ENCODE measurements at regions not wholly inside any gene's neighbourhood (a gene's known extent, or its start where the extent isn't known, plus 50 kb on each side); places are given as distances from the start of the nearest gene placed in this dataset.

- intact Hi-C loops (cut with DNase I): no loop called here
- H3K4me3 ChIP-seq: no peak overlapping the region
- no peak overlapping the region for H3K27ac ChIP-seq
- no peaks in the 10 kb centered on the region for H3K36me3 ChIP-seq
- TF ChIP-seq, protein P1, sequence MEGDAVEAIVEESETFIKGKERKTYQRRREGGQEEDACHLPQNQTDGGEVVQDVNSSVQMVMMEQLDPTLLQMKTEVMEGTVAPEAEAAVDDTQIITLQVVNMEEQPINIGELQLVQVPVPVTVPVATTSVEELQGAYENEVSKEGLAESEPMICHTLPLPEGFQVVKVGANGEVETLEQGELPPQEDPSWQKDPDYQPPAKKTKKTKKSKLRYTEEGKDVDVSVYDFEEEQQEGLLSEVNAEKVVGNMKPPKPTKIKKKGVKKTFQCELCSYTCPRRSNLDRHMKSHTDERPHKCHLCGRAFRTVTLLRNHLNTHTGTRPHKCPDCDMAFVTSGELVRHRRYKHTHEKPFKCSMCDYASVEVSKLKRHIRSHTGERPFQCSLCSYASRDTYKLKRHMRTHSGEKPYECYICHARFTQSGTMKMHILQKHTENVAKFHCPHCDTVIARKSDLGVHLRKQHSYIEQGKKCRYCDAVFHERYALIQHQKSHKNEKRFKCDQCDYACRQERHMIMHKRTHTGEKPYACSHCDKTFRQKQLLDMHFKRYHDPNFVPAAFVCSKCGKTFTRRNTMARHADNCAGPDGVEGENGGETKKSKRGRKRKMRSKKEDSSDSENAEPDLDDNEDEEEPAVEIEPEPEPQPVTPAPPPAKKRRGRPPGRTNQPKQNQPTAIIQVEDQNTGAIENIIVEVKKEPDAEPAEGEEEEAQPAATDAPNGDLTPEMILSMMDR (IDR thresholded peaks at IDR 0.05): no peak
- TF ChIP-seq POLR2A (IDR thresholded peaks at IDR 0.05): no peak
- no peaks in the 10 kb centered on the region for H3K27me3 ChIP-seq
- WGBS (ENCODE audit: insufficient coverage, low coverage, low lambda C conversion rate, missing lambda C conversion rate): 32% methylated on average over 3 of the region's 3 CpGs
- no peaks in the 10 kb centered on the region for H3K4me1 ChIP-seq
- DNase-seq: no peak
- H3K9me3 ChIP-seq: no peaks in the 10 kb centered on the region
- ATAC-seq: no peak
Measured at GRCh38 chr13:107845911-107846310, 369.4 kb downstream of the LIG4 start.

DNA sequence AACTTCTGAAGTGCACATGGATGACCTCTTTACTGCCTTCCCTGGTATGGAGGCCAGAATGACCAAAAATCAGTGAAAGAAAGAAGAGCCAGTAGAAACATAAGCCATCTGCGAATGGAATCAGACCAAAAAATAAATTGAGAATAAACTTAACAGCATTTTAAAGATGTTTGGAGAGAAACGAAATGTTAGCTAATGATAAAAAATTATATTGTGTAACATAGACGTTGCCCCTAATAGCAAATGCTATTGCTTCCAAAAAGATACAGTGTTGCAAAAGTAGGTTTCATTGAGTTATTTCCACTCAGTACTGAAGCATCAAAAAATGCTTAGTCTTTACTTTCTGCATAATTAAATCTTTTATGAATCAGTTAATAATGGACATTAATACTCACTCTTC lies 371.7 kb downstream of the LIG4 start:
- H3K36me3 ChIP-seq: no peaks in the 10 kb centered on the region
- DNase-seq (no peak), ATAC-seq (no peak)
- H3K27me3 ChIP-seq: no peaks in the 10 kb centered on the region
- TF ChIP-seq, protein P1 (IDR thresholded peaks at IDR 0.05): no peak
- no peak for TF ChIP-seq POLR2A (IDR thresholded peaks at IDR 0.05)
- no peak overlapping the region for H3K27ac ChIP-seq
- no peak overlapping the region for H3K4me3 ChIP-seq
- 25% methylated on average over 3 of the region's 3 CpGs for WGBS (ENCODE audit: insufficient coverage, low coverage, low lambda C conversion rate, missing lambda C conversion rate)
- no peaks in the 10 kb centered on the region for H3K4me1 ChIP-seq
- no peaks in the 10 kb centered on the region for H3K9me3 ChIP-seq
- intact Hi-C loops (cut with DNase I): no loop called here

- no peak overlapping the region for H3K4me3 ChIP-seq
- WGBS (ENCODE audit: insufficient coverage, low coverage, low lambda C conversion rate, missing lambda C conversion rate): 48% methylated on average over 4 of the region's 4 CpGs
- intact Hi-C loops (cut with DNase I): no loop called here
- DNase-seq (no peak), ATAC-seq (no peak)
- H3K4me1 ChIP-seq: no peaks in the 10 kb centered on the region
- no peaks in the 10 kb centered on the region for H3K27me3 ChIP-seq
- H3K27ac ChIP-seq: no peak overlapping the region
- TF ChIP-seq POLR2A (IDR thresholded peaks at IDR 0.05): no peak
- TF ChIP-seq, protein P1 (IDR thresholded peaks at IDR 0.05): no peak
- H3K9me3 ChIP-seq: no peaks in the 10 kb centered on the region
- no peaks in the 10 kb centered on the region for H3K36me3 ChIP-seq
Measured at GRCh38 chr13:107843281-107843680, 372.1 kb downstream of the LIG4 start.

DNA sequence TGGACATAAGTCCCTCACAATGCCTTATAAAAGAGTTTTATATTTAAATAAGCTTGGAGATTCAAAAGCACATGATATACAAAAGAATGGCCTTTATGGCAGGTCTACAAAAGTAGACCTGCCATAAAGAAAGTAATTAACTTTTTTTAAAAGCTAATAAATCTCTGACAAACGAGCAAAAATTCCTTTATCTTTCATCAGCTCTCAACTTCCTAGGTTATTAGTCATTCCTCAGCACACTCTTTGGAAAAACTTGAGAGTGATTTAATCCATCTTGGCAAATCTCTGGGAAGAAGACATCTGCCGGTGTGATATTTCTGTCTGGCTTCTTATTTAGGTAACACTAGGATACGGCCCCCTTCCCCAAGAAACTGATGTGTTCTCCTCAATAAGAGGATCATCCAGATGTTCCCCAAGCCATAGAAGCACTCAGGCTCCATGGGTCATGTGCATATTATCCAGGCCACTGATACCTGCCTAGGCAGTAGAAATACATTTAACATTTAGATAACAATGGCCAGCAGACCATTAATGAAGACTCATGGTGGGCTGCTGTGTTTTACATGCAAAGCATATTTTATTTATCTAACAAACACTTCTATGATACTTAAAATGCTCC lies 372.7 kb downstream of the LIG4 start:
- ATAC-seq (no peak), DNase-seq (no peak)
- no peak overlapping the region for H3K27ac ChIP-seq
- intact Hi-C loops (cut with DNase I): no loop called here
- WGBS (ENCODE audit: insufficient coverage, low coverage, low lambda C conversion rate, missing lambda C conversion rate): 21% methylated on average over 3 of the region's 3 CpGs
- no peaks in the 10 kb centered on the region for H3K4me1 ChIP-seq
- no peak overlapping the region for H3K4me3 ChIP-seq
- TF ChIP-seq, protein P1 (IDR thresholded peaks at IDR 0.05): no peak
- TF ChIP-seq POLR2A (IDR thresholded peaks at IDR 0.05): no peak
- no peaks in the 10 kb centered on the region for H3K27me3 ChIP-seq
- H3K36me3 ChIP-seq: no peaks in the 10 kb centered on the region
- no peaks in the 10 kb centered on the region for H3K9me3 ChIP-seq
